HCT116 (cell line): ENCODE measurements at regions not wholly inside any gene's neighbourhood (a gene's known extent, or its start where the extent isn't known, plus 50 kb on each side); places are given as distances from the start of the nearest gene placed in this dataset.

Experiments used
- CEBPB ChIP-seq: IDR thresholded peaks from 2 replicates; pipeline ENCODE4 v1.6.1; 2012; ENCODE audit warnings: low read depth
- CTCF ChIP-seq, 3 experiments: fragments of 200-600 bp in 1 of 3; sonication (generic) in 1 of 3; IDR thresholded peaks in 2 of 3; conservative IDR thresholded peaks in 1 of 3; 2 replicates each; pipeline ENCODE4 v1.5.1; 2012 to 2017; ENCODE audit warnings: low read depth in 2 of 3, low read length in 2 of 3, antibody characterized with exemption in 1 of 3, borderline replicate concordance in 1 of 3, control low read depth in 1 of 3, mild to moderate bottlenecking in 1 of 3, mixed read lengths in 1 of 3, mixed run types in 1 of 3, moderate library complexity in 1 of 3; ENCODE audit not compliant: insufficient read depth in 1 of 3
- EZH2 ChIP-seq: fragments of 200-600 bp; sonication (generic); IDR thresholded peaks from 2 replicates; pipeline ENCODE4 v1.6.1; 2017; ENCODE audit warnings: antibody characterized with exemption, mixed run types
- EZH2phosphoT487 ChIP-seq: fragments of 200-600 bp; IDR thresholded peaks from 2 replicates; pipeline ENCODE4 v1.6.1; 2018; ENCODE audit warnings: antibody characterized with exemption, borderline replicate concordance
- POLR2A ChIP-seq: IDR thresholded peaks from 2 replicates; pipeline ENCODE4 v1.7.0; 2011; ENCODE audit warnings: borderline replicate concordance; ENCODE audit not compliant: insufficient read depth, insufficient read length; ENCODE audit errors: extremely low read depth
- SP1 ChIP-seq: IDR thresholded peaks from 2 replicates; pipeline ENCODE4 v1.6.1; 2012; ENCODE audit warnings: low read depth
- SRF ChIP-seq: IDR thresholded peaks from 2 replicates; pipeline ENCODE4 v1.6.1; 2012; ENCODE audit warnings: low read depth
- ZNF274 ChIP-seq: fragments of 200-500 bp; sonication (Bioruptor generic); IDR thresholded peaks from 2 replicates; pipeline ENCODE4 v1.6.1; 2014; ENCODE audit warnings: mild to moderate bottlenecking, low read depth, low read length, inconsistent platforms
- TF ChIP-seq, protein P1 (sequence below): IDR thresholded peaks from 2 replicates; pipeline ENCODE4 v1.6.1; 2012; ENCODE audit warnings: low read depth

DNA sequence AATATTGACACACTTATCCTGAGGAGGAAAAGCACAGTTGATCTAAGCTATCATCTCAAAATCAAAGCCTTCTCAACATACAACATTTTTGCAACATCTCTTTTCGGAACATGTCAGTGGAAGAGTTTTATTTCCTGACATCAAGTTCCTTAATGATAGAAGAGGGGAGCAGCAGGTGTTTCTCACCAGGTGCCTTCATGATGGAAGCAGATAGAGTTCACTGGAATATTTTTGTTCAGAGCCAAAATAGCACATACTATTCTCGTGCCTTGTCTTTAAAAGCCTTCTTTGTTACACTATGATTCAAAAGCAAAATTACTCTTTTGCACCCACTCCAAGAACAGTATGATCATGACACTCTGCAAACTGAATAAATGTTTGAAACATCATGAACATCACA lies 176.9 kb upstream of the CCNG1 start:
- TF ChIP-seq CTCF (IDR thresholded peaks at IDR 0.05 in 2 of 3, conservative IDR thresholded peaks at IDR 0.05 in 1 of 3; ENCODE audit: borderline replicate concordance in 1 of 3, insufficient read depth in 1 of 3, low read depth in 2 of 3, low read length in 2 of 3) (no peak), SP1 (no peak), CEBPB (no peak), EZH2phosphoT487 (no peak), SRF (no peak), EZH2 (no peak), ZNF274 (no peak), POLR2A (no peak)
- TF ChIP-seq, protein P1, sequence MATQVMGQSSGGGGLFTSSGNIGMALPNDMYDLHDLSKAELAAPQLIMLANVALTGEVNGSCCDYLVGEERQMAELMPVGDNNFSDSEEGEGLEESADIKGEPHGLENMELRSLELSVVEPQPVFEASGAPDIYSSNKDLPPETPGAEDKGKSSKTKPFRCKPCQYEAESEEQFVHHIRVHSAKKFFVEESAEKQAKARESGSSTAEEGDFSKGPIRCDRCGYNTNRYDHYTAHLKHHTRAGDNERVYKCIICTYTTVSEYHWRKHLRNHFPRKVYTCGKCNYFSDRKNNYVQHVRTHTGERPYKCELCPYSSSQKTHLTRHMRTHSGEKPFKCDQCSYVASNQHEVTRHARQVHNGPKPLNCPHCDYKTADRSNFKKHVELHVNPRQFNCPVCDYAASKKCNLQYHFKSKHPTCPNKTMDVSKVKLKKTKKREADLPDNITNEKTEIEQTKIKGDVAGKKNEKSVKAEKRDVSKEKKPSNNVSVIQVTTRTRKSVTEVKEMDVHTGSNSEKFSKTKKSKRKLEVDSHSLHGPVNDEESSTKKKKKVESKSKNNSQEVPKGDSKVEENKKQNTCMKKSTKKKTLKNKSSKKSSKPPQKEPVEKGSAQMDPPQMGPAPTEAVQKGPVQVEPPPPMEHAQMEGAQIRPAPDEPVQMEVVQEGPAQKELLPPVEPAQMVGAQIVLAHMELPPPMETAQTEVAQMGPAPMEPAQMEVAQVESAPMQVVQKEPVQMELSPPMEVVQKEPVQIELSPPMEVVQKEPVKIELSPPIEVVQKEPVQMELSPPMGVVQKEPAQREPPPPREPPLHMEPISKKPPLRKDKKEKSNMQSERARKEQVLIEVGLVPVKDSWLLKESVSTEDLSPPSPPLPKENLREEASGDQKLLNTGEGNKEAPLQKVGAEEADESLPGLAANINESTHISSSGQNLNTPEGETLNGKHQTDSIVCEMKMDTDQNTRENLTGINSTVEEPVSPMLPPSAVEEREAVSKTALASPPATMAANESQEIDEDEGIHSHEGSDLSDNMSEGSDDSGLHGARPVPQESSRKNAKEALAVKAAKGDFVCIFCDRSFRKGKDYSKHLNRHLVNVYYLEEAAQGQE = no peak
